Memory B cell (primary cell): ENCODE measurements at regions not wholly inside any gene's neighbourhood (a gene's known extent, or its start where the extent isn't known, plus 50 kb on each side); places are given as distances from the start of the nearest gene placed in this dataset.

ENCODE experiments used
- ATAC-seq: fragments of 150-1000 bp; cut with Tn5 transposase; 2 replicates; pipeline ENCODE4 v1.10.0; 2021; ENCODE audit warnings: low read depth, mild to moderate bottlenecking, moderate library complexity
- DNase-seq, 2 donors: peaks; one replicate each; pipeline ENCODE4 v3.0.0; 2022; ENCODE audit warnings: low spot score in 2 of 2
- H3K27ac Mint-ChIP-seq: one replicate; pipeline ENCODE4 v1.8.0; 2022; ENCODE audit warnings: mild to moderate bottlenecking, moderate library complexity, mixed read lengths
- H3K27me3 Mint-ChIP-seq: one replicate; pipeline ENCODE4 v1.8.0; 2022; ENCODE audit warnings: mixed read lengths
- H3K36me3 Mint-ChIP-seq: one replicate; pipeline ENCODE4 v1.8.0; 2022; ENCODE audit warnings: mild to moderate bottlenecking, mixed read lengths
- H3K4me1 Mint-ChIP-seq: one replicate; pipeline ENCODE4 v1.8.0; 2022; ENCODE audit warnings: mixed read lengths
- H3K4me3 Mint-ChIP-seq: one replicate; pipeline ENCODE4 v1.8.0; 2022; ENCODE audit warnings: mild to moderate bottlenecking, moderate library complexity, mixed read lengths
- H3K9me3 Mint-ChIP-seq: one replicate; pipeline ENCODE4 v1.8.0; 2022; ENCODE audit warnings: mixed read lengths

- H3K27me3 Mint-ChIP-seq: no peaks in the 10 kb centered on the region
- ATAC-seq (no peak), DNase-seq (no peak)
- no peaks in the 10 kb centered on the region for H3K4me1 Mint-ChIP-seq
- peaks cover 19% of the 10 kb centered on the region for H3K36me3 Mint-ChIP-seq
- no peaks in the 10 kb centered on the region for H3K9me3 Mint-ChIP-seq
- H3K27ac Mint-ChIP-seq: no peak overlapping the region
- no peak overlapping the region for H3K4me3 Mint-ChIP-seq
Observed at GRCh38 chr2:16548036-16548435, 117.6 kb downstream of the CYRIA start.

DNA sequence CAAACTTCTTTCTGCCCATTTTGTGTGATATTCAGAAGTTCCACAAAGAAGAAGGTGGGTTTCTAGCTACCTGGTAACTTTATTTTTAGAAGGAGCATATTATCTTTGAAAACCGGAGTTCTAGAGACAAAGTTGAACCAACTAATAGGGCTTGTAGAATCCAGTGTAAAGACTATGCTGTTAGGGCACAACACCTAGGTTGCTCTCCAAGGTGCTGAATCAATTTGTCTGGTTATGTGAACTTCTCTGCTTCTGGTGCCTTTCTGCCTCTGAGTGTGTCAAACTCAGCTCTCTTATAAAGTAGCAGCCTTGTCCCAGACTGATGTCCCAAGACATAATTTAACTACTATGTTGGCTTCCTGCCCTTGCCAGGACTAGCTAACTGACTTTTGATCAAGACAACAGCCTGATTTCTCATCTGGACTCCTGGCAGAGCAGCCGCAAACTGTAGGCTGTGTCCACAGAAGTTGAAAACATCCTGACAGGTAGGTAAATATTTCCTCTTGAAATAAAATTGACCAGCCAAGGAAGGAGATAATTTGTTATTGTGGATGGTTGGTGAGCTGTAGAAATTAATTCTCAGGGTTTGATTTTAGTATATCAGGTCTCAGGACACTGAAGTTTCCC is 119.4 kb downstream of the CYRIA start:
- no peak overlapping the region for H3K27ac Mint-ChIP-seq
- peak; percentile 55 for ATAC-seq

DNA sequence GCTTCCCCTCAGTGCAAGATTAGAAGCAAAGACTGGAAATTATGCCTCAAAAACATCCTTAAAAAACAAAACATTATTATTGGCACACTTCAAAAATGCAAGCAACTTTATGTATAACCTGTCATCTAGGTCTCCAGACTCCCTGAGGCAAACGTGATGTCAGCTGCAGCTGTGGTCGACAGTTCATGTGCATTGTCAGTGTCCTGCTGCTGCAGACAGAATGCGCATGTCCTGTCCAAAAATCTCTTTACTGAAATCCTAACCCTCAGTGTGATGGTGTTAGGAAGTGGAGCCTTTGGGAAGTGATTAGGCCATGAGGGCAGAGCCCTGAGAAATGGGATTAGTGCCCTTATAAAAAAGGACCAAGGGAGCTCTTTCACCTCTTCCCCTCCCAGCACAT is 126.9 kb downstream of the CYRIA start:
- peaks cover 5% of the 10 kb centered on the region for H3K27me3 Mint-ChIP-seq
- DNase-seq (no peak), ATAC-seq (no peak)
- H3K4me3 Mint-ChIP-seq: no peak overlapping the region
- H3K9me3 Mint-ChIP-seq: no peaks in the 10 kb centered on the region
- no peak overlapping the region for H3K27ac Mint-ChIP-seq
- H3K36me3 Mint-ChIP-seq: no peaks in the 10 kb centered on the region
- H3K4me1 Mint-ChIP-seq: no peaks in the 10 kb centered on the region

More for the DNA sequence above, 119.4 kb downstream of the CYRIA start:
- H3K9me3 Mint-ChIP-seq: no peaks in the 10 kb centered on the region
- H3K4me3 Mint-ChIP-seq: no peak overlapping the region
- H3K36me3 Mint-ChIP-seq: peaks cover 7% of the 10 kb centered on the region
- no peaks in the 10 kb centered on the region for H3K27me3 Mint-ChIP-seq
- DNase-seq: peak in 1 of 2 donors; percentile 29
- no peaks in the 10 kb centered on the region for H3K4me1 Mint-ChIP-seq

DNA sequence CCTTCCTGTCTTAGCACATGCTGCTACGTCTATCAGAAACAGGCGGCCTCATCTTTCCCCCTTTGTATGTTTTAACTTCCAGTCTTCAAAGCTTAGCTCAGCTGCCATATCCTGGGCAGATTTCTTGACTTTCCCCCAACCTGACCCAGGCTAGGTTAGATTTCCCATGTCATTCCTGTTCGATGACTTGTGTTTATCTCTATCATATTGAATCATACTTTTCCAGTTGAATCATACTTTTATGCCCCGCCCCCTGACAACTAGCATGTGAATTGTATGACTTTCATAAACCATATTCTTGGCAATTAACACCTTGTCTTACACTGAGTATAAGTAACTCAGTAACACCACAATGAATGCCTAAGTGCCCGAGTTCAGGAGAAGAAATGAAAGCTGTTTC is 128.3 kb downstream of the CYRIA start:
- no peak overlapping the region for H3K27ac Mint-ChIP-seq
- DNase-seq (no peak), ATAC-seq (no peak)
- no peaks in the 10 kb centered on the region for H3K9me3 Mint-ChIP-seq
- H3K4me1 Mint-ChIP-seq: no peaks in the 10 kb centered on the region
- H3K36me3 Mint-ChIP-seq: no peaks in the 10 kb centered on the region
- no peak overlapping the region for H3K4me3 Mint-ChIP-seq
- peaks cover 5% of the 10 kb centered on the region for H3K27me3 Mint-ChIP-seq

DNA sequence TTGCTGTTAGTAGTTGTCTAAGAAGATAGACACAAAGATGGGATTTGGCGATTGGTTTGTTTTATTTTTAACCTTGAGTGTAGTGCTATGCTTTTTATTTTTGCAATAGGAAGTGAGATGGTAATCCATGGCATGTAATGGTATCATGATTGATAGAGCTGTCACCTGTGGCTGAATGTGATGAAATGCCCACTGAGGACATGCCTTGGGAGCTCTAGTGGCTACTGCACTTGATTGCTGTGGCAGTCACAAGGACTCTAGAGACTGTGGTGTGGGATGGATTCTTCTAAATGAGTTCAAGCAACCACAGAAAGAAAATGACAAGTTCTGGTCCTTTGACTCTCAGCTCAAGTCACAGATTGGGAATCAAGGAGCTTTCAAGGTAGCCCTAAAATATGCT is 139.4 kb downstream of the CYRIA start:
- no peak for DNase-seq
- Mint-ChIP-seq H3K4me3 (no peak overlapping the region), H3K36me3 (no peaks in the 10 kb centered on the region), H3K9me3 (no peaks in the 10 kb centered on the region), H3K27me3 (peaks cover 26% of the 10 kb centered on the region), H3K4me1 (no peaks in the 10 kb centered on the region), H3K27ac (no peak overlapping the region)
- no peak for ATAC-seq

GRCh38 chr2:16525265-16525887 is 140.3 kb downstream of the CYRIA start:
- H3K27ac Mint-ChIP-seq: no peak overlapping the region
- H3K9me3 Mint-ChIP-seq: no peaks in the 10 kb centered on the region
- H3K4me1 Mint-ChIP-seq: no peaks in the 10 kb centered on the region
- ATAC-seq (no peak), DNase-seq (no peak)
- no peaks in the 10 kb centered on the region for H3K36me3 Mint-ChIP-seq
- H3K4me3 Mint-ChIP-seq: no peak overlapping the region
- H3K27me3 Mint-ChIP-seq: peaks cover 23% of the 10 kb centered on the region

- ATAC-seq: no peak
- peaks cover 22% of the 10 kb centered on the region for H3K27me3 Mint-ChIP-seq
- H3K27ac Mint-ChIP-seq: no peak overlapping the region
- H3K4me1 Mint-ChIP-seq: no peaks in the 10 kb centered on the region
- no peaks in the 10 kb centered on the region for H3K36me3 Mint-ChIP-seq
- no peak for DNase-seq
- no peak overlapping the region for H3K4me3 Mint-ChIP-seq
- H3K9me3 Mint-ChIP-seq: no peaks in the 10 kb centered on the region
Observed at GRCh38 chr2:16523711-16524110, 141.9 kb downstream of the CYRIA start.

DNA sequence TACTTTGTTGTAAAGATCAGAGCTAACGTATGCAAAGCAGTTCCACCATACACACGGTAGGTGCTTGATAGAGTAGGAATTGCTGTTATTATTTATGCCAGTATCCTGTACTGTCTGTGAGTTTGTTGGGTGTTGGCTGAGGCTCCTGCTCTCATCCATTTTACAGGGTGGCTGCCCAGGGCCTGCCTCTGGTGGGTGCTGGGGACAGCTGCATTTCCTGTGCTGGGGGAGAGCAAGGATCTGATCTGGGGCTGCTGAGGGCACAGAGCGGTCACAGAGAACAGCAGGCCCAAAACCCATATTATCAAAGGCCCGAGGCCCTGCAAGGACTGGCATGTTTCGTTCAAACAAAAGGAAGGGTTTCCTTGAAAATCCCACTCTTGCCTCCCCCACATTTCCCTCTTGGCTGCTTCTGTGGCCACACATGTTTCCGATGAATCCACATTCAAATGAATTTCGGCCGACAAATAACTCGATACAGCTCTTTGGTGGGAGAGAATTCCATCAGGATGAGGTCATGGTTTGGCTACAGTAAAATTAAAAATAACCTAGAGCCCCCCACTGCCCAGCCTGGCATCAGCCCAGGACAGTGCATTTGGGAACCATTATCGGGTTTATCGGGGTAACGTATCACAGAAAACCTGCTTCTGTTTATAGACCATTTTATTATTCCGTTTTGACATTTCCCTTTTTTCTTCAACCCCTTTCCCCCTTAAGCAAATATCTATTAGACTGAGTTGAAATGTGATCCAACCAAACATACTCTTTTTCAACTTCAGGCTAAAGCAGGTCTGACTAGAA is 143.4 kb downstream of the CYRIA start:
- H3K36me3 Mint-ChIP-seq: no peaks in the 10 kb centered on the region
- no peak overlapping the region for H3K4me3 Mint-ChIP-seq
- no peaks in the 10 kb centered on the region for H3K4me1 Mint-ChIP-seq
- no peaks in the 10 kb centered on the region for H3K9me3 Mint-ChIP-seq
- DNase-seq (no peak), ATAC-seq (no peak)
- peaks cover 21% of the 10 kb centered on the region for H3K27me3 Mint-ChIP-seq
- H3K27ac Mint-ChIP-seq: no peak overlapping the region

- Mint-ChIP-seq H3K4me3 (no peak overlapping the region), H3K4me1 (no peaks in the 10 kb centered on the region), H3K36me3 (no peaks in the 10 kb centered on the region), H3K27me3 (peaks cover 15% of the 10 kb centered on the region), H3K27ac (no peak overlapping the region), H3K9me3 (no peaks in the 10 kb centered on the region)
- ATAC-seq (no peak), DNase-seq (no peak)
Observed at GRCh38 chr2:16520891-16521290, 144.7 kb downstream of the CYRIA start.

DNA sequence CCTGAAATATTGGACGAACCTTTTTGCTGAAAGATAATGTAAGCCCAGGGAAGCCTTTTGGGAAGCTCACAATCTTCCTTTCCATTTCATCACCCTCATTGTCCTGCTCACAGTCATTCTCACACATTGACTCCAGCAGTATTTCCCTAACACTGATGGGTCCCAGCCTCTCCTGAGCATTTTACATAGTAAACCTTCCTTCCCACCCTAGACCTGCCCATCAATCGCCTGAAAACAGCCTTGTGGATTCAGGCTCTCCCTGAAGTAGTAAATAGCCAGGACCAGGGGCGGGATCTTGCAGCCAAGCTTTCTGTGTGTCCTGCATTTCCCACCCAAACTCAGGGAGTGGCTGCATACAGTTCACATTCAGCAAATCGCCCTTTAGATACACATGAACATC is 149.9 kb downstream of the CYRIA start:
- Mint-ChIP-seq H3K36me3 (no peaks in the 10 kb centered on the region), H3K9me3 (no peaks in the 10 kb centered on the region), H3K27me3 (peaks cover 11% of the 10 kb centered on the region), H3K4me3 (no peak overlapping the region), H3K27ac (no peak overlapping the region), H3K4me1 (no peaks in the 10 kb centered on the region)
- no peak for ATAC-seq
- no peak for DNase-seq

- Mint-ChIP-seq H3K4me1 (no peaks in the 10 kb centered on the region), H3K36me3 (no peaks in the 10 kb centered on the region), H3K27me3 (peaks cover 15% of the 10 kb centered on the region), H3K4me3 (no peak overlapping the region), H3K27ac (no peak overlapping the region), H3K9me3 (no peaks in the 10 kb centered on the region)
- ATAC-seq (no peak), DNase-seq (no peak)
Observed at GRCh38 chr2:16513626-16514025, 152.0 kb downstream of the CYRIA start.

DNA sequence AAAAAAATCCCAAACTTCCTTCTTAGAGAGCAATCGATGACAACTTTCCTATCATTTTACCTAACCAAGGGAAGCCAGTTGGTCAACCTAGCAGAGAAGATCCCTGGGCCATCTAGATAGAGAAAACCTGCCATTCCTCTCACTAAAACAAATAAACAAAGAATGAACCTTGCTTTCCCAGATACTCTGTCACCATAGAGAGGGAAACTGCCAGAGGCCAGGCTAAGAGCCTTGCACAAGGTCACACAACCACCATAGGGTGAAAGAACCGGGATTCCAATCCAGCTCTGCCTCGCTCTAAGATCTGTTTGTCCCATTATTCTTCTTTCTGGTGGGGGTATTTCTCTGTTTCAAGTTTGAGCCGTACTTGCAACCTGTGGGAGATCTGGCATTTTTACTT is 154.6 kb downstream of the CYRIA start:
- DNase-seq (no peak), ATAC-seq (no peak)
- Mint-ChIP-seq H3K36me3 (no peaks in the 10 kb centered on the region), H3K27me3 (peaks cover 13% of the 10 kb centered on the region), H3K4me3 (no peak overlapping the region), H3K4me1 (no peaks in the 10 kb centered on the region), H3K9me3 (no peaks in the 10 kb centered on the region), H3K27ac (no peak overlapping the region)

- Mint-ChIP-seq H3K4me1 (no peaks in the 10 kb centered on the region), H3K36me3 (no peaks in the 10 kb centered on the region), H3K27me3 (peaks cover 15% of the 10 kb centered on the region), H3K27ac (no peak overlapping the region), H3K9me3 (no peaks in the 10 kb centered on the region), H3K4me3 (no peak overlapping the region)
- no peak for ATAC-seq
- DNase-seq: no peak
Observed at GRCh38 chr2:16509042-16509441, 156.6 kb downstream of the CYRIA start.

DNA sequence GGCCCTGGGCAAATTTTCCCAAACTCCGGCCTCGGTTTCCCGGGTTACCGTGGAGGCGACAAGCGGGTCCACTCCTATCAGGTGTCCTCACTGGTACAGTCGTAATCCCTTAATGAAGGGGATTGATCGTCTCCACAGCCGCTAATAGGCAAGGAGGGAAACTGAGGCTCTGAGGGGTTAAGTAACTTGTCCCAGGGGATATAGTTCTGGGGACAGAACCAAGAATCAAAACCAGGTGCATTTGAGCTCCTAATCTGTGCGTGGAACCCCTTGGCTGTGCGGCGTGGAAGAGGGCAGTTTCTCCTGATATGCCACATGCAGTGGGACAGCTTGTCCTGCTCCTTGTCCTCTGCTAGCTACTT is 157.2 kb downstream of the CYRIA start:
- no peaks in the 10 kb centered on the region for H3K4me1 Mint-ChIP-seq
- H3K27ac Mint-ChIP-seq: no peak overlapping the region
- DNase-seq: no peak
- no peaks in the 10 kb centered on the region for H3K36me3 Mint-ChIP-seq
- peaks cover 13% of the 10 kb centered on the region for H3K27me3 Mint-ChIP-seq
- no peaks in the 10 kb centered on the region for H3K9me3 Mint-ChIP-seq
- no peak overlapping the region for H3K4me3 Mint-ChIP-seq
- ATAC-seq: no peak
